Ectodermal cell (in vitro differentiated cells): ENCODE measurements at regions not wholly inside any gene's neighbourhood (a gene's known extent, or its start where the extent isn't known, plus 50 kb on each side); places are given as distances from the start of the nearest gene placed in this dataset.
"Not testable (repeated sequence)": the region's sequence is repeated elsewhere in the genome, so short reads cannot be mapped to it uniquely, and the experiment has no call there.

Source experiments
- H3K27ac ChIP-seq: 2 replicates; pipeline ENCODE4 v1.7.0; 2013; ENCODE audit warnings: mild to moderate bottlenecking, low read depth, low read length; ENCODE audit not compliant: insufficient read depth, poor library complexity, severe bottlenecking
- H3K27me3 ChIP-seq: 2 replicates; pipeline ENCODE4 v1.7.0; 2013; ENCODE audit warnings: mild to moderate bottlenecking, low read length; ENCODE audit not compliant: insufficient read depth, control insufficient read depth, poor library complexity, severe bottlenecking
- H3K36me3 ChIP-seq: one replicate; pipeline ENCODE4 v1.7.0; 2013; ENCODE audit warnings: low read length; ENCODE audit not compliant: control insufficient read depth, insufficient read depth
- H3K4me1 ChIP-seq: one replicate; pipeline ENCODE4 v1.7.0; 2013; ENCODE audit warnings: low read length; ENCODE audit not compliant: control insufficient read depth, insufficient read depth
- H3K4me3 ChIP-seq: 2 replicates; pipeline ENCODE4 v1.7.0; 2013; ENCODE audit warnings: low read depth, low read length, control low read depth; ENCODE audit not compliant: insufficient read depth
- H3K9me3 ChIP-seq: 2 replicates; pipeline ENCODE4 v1.7.0; 2013; ENCODE audit warnings: mild to moderate bottlenecking, low read length, moderate library complexity; ENCODE audit not compliant: control insufficient read depth
- WGBS, 2 experiments: methylation state at CpG; one replicate each; pipeline ENCODE4 v1.1.7; 2013; ENCODE audit warnings: missing lambda C conversion rate in 2 of 2; 5-methylcytosine and 5-hydroxymethylcytosine counted together

- Histone ChIP-seq H3K27ac (no peak overlapping the region), H3K4me1 (no peaks in the 10 kb centered on the region), H3K4me3 (no peak overlapping the region), H3K9me3 (no peaks in the 10 kb centered on the region), H3K27me3 (no peaks in the 10 kb centered on the region), H3K36me3 (no peaks in the 10 kb centered on the region)
- 30 to 100% methylated on average over 1 to 2 of the region's 2 CpGs for WGBS, 2 experiments
Observed at GRCh38 chr10:84012431-84012830, 126.9 kb upstream of the GHITM start.

DNA sequence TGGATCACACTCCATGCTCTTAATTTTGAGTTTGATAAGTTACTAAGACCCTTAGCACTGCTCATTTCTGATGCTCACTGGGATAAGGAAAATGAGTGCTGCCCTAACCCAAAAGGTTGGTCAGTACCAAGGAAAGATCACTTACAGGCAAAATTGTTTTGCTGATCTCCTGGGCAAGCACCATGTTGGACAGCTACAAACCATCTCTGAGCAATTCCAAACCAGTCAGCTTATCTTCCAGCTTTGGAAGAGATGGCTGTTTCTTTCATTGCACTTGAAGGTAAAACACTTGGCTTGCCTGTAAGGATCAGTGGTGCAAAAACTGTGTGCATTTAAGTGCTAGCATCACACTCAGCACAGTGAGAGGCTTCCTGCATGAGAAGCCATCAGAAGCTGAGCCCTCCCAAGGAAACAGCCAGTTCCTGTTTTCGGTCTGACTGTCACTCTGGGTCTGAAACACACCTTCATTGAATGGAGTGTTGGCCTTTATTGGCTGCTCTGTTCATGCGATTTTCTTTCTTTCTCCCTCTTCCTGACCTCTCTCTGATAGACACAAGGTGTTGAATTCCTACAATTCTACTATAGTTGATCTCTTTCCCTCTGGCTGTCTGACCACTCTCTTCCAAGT lies 126.4 kb upstream of the GHITM start:
- Histone ChIP-seq H3K36me3 (no peaks in the 10 kb centered on the region), H3K27me3 (no peaks in the 10 kb centered on the region), H3K9me3 (no peaks in the 10 kb centered on the region), H3K4me3 (no peak overlapping the region), H3K4me1 (no peaks in the 10 kb centered on the region), H3K27ac (no peak overlapping the region)
- 93% methylated on average over 2 of the region's 2 CpGs for WGBS, 2 experiments

GRCh38 chr10:84015877-84016595 lies 123.3 kb upstream of the GHITM start:
- H3K9me3 ChIP-seq: no peaks in the 10 kb centered on the region
- no peak overlapping the region for H3K27ac ChIP-seq
- no peak overlapping the region for H3K4me3 ChIP-seq
- H3K36me3 ChIP-seq: no peaks in the 10 kb centered on the region
- WGBS, 2 experiments: 95 to 96% methylated on average over 6 of the region's 6 CpGs
- no peaks in the 10 kb centered on the region for H3K27me3 ChIP-seq
- no peaks in the 10 kb centered on the region for H3K4me1 ChIP-seq

DNA sequence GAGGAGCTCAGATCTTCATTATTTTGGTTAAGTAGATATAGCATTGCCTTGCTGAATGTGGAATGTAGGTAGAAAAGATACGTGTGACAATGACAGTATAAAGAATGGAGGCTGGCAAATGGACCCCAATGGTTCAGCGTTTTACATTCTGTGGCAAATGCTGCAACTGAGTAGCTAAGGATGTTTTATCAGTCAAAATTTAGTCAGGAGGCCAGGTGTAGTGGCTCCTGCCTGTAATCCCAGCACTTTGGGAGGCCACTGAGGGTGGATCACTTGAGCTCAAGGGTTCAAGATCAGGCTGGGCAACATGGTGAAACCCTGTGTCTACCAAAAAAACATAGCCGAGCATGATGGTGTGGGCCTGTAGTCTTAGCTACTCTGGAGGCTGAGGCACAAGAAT lies 120.5 kb upstream of the GHITM start:
- WGBS, 2 experiments: 94 to 99% methylated on average over 3 of the region's 3 CpGs

GRCh38 chr10:84019854-84020458 lies 119.4 kb upstream of the GHITM start:
- H3K27me3 ChIP-seq, H3K4me3 ChIP-seq, H3K4me1 ChIP-seq, H3K36me3 ChIP-seq, H3K9me3 ChIP-seq, H3K27ac ChIP-seq: not testable (repeated sequence)
- 81 to 83% methylated on average over 9 of the region's 9 CpGs for WGBS, 2 experiments

More for the DNA sequence above, 120.5 kb upstream of the GHITM start:
- Histone ChIP-seq H3K36me3 (no peaks in the 10 kb centered on the region), H3K4me1 (no peaks in the 10 kb centered on the region), H3K27ac (no peak overlapping the region), H3K27me3 (no peaks in the 10 kb centered on the region), H3K9me3 (no peaks in the 10 kb centered on the region), H3K4me3 (no peak overlapping the region)

DNA sequence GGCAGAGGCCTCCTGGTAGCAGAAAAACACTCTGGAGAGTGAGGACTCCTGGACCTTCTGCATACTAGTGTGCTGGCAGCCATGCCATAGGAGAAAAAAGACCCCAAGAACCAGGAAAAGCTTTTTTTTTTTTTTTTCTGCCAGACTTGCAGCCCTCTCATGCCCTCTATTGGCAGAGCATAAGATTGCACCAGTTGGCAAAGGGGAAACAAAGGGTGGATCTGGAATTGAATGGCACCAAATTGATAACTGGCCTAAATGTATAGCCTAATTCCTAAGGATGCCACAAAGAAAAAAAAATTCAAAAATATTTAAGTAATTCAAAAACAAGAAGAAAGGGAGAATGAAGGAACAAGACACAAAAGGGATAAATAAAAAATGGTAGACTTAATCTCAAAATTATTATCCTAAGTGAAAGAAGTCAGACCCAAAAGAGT lies 112.5 kb upstream of the GHITM start:
- H3K4me3 ChIP-seq: no peak overlapping the region
- H3K4me1 ChIP-seq: no peaks in the 10 kb centered on the region
- no peak overlapping the region for H3K27ac ChIP-seq
- no peaks in the 10 kb centered on the region for H3K9me3 ChIP-seq
- H3K27me3 ChIP-seq: no peaks in the 10 kb centered on the region
- no peaks in the 10 kb centered on the region for H3K36me3 ChIP-seq

DNA sequence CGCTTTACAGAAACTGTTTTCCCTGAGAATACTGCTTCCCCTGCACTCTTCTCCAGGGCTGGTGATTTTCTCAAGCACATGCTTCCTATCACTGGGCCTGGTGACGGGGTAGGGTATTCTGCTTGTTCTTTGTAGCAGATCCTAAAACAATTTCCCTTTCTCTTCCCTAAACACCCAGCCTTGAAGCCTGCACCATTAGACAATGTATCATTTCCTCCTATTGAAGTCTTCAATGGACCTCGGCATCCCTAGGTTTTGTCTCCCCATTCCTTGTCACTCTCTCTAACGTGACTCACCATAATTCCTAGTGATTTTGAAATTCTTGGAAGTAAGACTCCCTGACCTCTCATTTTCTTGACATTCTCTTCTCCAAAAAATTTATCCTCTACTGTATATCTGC lies 109.5 kb upstream of the GHITM start:
- H3K27ac ChIP-seq: no peak overlapping the region
- no peak overlapping the region for H3K4me3 ChIP-seq
- H3K27me3 ChIP-seq: no peaks in the 10 kb centered on the region
- no peaks in the 10 kb centered on the region for H3K36me3 ChIP-seq
- 95 to 96% methylated on average over 4 of the region's 4 CpGs for WGBS, 2 experiments
- no peaks in the 10 kb centered on the region for H3K4me1 ChIP-seq
- H3K9me3 ChIP-seq: no peaks in the 10 kb centered on the region

DNA sequence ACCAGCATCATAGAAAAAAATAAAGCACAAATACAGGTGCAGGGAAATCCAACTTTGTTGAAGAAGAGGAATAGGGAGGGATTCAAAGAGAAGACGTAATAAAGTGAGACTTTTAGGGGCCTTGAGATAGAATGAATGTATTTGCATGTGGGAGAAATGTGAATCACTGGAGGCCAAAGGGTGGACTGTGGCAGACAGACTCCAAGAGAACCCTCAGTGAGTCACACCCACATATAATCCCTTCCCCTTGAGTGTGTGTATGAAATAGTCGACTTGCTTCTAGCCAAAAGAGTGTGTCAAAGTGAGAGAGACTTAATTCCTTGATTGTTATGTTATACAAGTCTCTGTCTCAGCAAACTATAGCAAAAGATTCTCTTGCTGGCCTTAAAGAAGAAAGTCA lies 101.3 kb upstream of the GHITM start:
- H3K4me3 ChIP-seq: no peak overlapping the region
- WGBS, 2 experiments: 78 to 96% methylated on average over 2 of the region's 2 CpGs
- H3K27ac ChIP-seq: no peak overlapping the region
- H3K36me3 ChIP-seq: no peaks in the 10 kb centered on the region
- no peaks in the 10 kb centered on the region for H3K27me3 ChIP-seq
- no peaks in the 10 kb centered on the region for H3K4me1 ChIP-seq
- H3K9me3 ChIP-seq: no peaks in the 10 kb centered on the region

DNA sequence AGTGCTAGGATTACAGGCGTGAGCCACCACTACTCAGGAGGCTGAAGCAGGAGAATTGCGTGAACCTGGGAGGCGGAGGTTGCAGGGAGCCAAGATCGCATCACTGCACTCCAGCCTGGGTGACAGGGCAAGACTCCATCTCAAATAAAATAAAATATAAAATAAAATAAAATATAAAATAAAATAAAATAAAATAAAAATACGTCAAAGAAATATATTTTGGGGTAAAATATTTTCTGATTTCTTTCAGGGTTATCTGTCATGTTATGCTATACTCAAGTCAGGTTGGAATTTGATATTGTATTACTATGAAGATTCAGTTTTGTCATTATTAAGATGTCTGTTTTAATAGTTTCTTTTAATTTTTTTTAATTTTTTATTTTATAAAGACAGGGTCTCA lies 99.4 kb upstream of the GHITM start:
- no peaks in the 10 kb centered on the region for H3K9me3 ChIP-seq
- H3K4me3 ChIP-seq: no peak overlapping the region
- H3K27me3 ChIP-seq: no peaks in the 10 kb centered on the region
- WGBS, 2 experiments: 92 to 99% methylated on average over 4 of the region's 5 CpGs
- H3K27ac ChIP-seq: no peak overlapping the region
- H3K36me3 ChIP-seq: no peaks in the 10 kb centered on the region
- no peaks in the 10 kb centered on the region for H3K4me1 ChIP-seq

DNA sequence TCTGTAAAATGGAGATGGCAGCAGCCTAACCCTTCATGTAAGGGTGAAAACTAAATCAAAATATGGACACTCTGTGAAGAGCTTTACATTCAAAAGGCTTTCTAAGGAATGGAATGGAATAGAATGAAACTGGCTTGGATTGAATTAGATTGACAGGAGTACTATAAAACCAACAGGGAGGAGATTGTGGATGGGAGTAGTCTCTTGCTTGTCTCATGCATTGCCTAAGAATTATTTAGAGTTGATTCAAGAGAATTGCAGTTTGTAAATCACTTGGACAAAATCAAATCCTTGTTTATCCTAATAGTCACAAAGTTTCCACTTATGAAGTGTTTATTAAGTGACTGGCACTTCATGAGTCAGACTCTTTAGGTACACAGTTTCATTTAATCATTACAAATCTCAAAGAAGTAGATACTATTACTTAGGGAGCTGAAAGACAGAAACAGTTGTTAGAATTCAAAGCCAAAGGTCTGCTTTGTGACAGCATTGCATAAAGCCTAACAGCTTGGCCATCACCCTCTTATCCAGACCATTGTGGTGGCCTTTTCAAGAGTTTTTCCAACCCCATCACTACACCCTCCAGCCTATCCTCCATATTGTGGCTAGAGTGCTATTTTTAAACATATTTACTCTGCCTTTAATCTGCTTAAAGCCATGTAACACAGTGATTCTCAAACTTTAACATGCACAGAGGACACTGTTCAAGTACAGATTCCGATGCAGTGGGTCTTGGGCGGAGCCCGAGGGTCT lies 91.9 kb upstream of the GHITM start:
- 96 to 97% methylated on average over 3 of the region's 3 CpGs for WGBS, 2 experiments
- H3K27ac ChIP-seq: no peak overlapping the region
- H3K27me3 ChIP-seq: no peaks in the 10 kb centered on the region
- no peaks in the 10 kb centered on the region for H3K36me3 ChIP-seq
- no peaks in the 10 kb centered on the region for H3K9me3 ChIP-seq
- no peaks in the 10 kb centered on the region for H3K4me1 ChIP-seq
- H3K4me3 ChIP-seq: no peak overlapping the region
